Right atrium auricular region (tissue), 2 donors: ENCODE measurements at regions not wholly inside any gene's neighbourhood (a gene's known extent, or its start where the extent isn't known, plus 50 kb on each side); places are given as distances from the start of the nearest gene placed in this dataset.

Experiments used
- DNase-seq: peaks from one replicate; pipeline ENCODE4 v3.0.0-alpha.2; 2019; ENCODE audit warnings: low spot score
- H3K27ac ChIP-seq, 2 donors: fragments of 200-600 bp; sonication (generic); 1 replicate in 1 of 2; 2 replicates in 1 of 2; pipeline ENCODE4 v1.5.1; 2016 to 2019
- H3K27me3 ChIP-seq, 2 donors: fragments of 200-600 bp; sonication (generic); one replicate each; pipeline versions ENCODE4 v1.5.1 to v1.6.0; 2017 to 2019
- H3K36me3 ChIP-seq: fragments of 200-600 bp; sonication (generic); one replicate; pipeline ENCODE4 v1.5.1; 2016
- H3K4me1 ChIP-seq, 2 donors: fragments of 200-600 bp; sonication (generic); one replicate each; pipeline versions ENCODE4 v1.5.1 to v1.6.0; 2017 to 2019
- H3K4me3 ChIP-seq, 2 donors: fragments of 200-600 bp; sonication (generic); 1 replicate in 1 of 2; 2 replicates in 1 of 2; pipeline ENCODE4 v1.5.1; 2017 to 2019; ENCODE audit warnings: mild to moderate bottlenecking in 1 of 2, moderate library complexity in 1 of 2
- H3K9me3 ChIP-seq, 2 donors: fragments of 200-600 bp; sonication (generic); one replicate each; pipeline ENCODE4 v1.5.1; 2019
- TF ChIP-seq, protein P1 (sequence below), 2 donors: fragments of 200-600 bp; sonication (generic); IDR thresholded peaks; one replicate each; pipeline ENCODE4 v1.5.1; 2019; ENCODE audit warnings: antibody characterized with exemption in 2 of 2

DNA sequence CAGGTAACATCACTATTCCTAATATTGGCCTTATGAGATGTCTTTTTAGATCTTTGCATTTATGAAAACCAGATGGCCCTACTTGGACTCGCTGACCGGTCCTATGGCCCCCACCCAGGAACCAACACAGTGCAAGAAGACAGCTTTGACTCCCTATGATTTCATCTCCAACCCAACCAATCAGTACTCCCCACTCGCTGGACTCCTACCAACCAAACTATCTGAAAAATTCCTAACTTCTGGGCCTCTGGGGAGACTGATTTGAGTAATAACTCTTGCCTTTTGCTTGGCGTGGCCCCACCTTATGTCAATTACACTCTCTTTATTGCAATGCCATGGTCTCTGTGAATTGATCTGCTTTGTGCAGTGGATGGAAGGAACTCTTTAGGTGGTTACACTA is 828.9 kb downstream of the CDH11 start:
- no peak for DNase-seq
- no peaks in the 10 kb centered on the region for H3K9me3 ChIP-seq
- H3K27me3 ChIP-seq = no peaks in the 10 kb centered on the region
- no peaks in the 10 kb centered on the region for H3K4me1 ChIP-seq
- TF ChIP-seq, protein P1, sequence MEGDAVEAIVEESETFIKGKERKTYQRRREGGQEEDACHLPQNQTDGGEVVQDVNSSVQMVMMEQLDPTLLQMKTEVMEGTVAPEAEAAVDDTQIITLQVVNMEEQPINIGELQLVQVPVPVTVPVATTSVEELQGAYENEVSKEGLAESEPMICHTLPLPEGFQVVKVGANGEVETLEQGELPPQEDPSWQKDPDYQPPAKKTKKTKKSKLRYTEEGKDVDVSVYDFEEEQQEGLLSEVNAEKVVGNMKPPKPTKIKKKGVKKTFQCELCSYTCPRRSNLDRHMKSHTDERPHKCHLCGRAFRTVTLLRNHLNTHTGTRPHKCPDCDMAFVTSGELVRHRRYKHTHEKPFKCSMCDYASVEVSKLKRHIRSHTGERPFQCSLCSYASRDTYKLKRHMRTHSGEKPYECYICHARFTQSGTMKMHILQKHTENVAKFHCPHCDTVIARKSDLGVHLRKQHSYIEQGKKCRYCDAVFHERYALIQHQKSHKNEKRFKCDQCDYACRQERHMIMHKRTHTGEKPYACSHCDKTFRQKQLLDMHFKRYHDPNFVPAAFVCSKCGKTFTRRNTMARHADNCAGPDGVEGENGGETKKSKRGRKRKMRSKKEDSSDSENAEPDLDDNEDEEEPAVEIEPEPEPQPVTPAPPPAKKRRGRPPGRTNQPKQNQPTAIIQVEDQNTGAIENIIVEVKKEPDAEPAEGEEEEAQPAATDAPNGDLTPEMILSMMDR (IDR thresholded peaks at IDR 0.05) = no peak
- H3K36me3 ChIP-seq = no peaks in the 10 kb centered on the region
- no peak overlapping the region for H3K4me3 ChIP-seq
- H3K27ac ChIP-seq = no peak overlapping the region

- Histone ChIP-seq H3K27me3 (no peaks in the 10 kb centered on the region), H3K36me3 (no peaks in the 10 kb centered on the region), H3K27ac (no peak overlapping the region), H3K4me1 (no peaks in the 10 kb centered on the region), H3K9me3 (no peaks in the 10 kb centered on the region), H3K4me3 (no peak overlapping the region)
- TF ChIP-seq, protein P1 (IDR thresholded peaks at IDR 0.05) = no peak
- DNase-seq = no peak
Observed at GRCh38 chr16:64292161-64292560, 829.7 kb downstream of the CDH11 start.

DNA sequence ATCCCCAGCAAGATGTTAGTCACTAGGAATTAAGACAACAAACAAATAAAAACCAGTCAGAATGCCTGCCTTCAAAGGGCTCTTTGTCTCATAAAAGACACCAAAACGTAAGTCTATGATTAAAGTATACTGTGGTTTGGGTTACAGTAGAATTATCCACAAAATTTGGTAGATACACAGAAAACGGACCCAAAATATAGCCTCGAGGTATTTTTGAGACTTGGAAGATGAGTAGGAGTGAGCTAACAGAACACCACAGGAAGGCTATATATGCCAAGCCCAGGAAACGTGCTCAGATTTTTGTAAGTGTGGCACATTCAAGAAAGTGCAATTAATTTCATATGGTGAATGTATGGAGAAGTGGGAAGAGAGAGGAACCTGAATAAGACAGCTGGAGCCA is 831.4 kb downstream of the CDH11 start:
- Histone ChIP-seq H3K36me3 (no peaks in the 10 kb centered on the region), H3K27ac (no peak overlapping the region), H3K9me3 (no peaks in the 10 kb centered on the region), H3K27me3 (no peaks in the 10 kb centered on the region), H3K4me1 (no peaks in the 10 kb centered on the region), H3K4me3 (no peak overlapping the region)
- no peak for DNase-seq
- TF ChIP-seq, protein P1 (IDR thresholded peaks at IDR 0.05) = no peak

DNA sequence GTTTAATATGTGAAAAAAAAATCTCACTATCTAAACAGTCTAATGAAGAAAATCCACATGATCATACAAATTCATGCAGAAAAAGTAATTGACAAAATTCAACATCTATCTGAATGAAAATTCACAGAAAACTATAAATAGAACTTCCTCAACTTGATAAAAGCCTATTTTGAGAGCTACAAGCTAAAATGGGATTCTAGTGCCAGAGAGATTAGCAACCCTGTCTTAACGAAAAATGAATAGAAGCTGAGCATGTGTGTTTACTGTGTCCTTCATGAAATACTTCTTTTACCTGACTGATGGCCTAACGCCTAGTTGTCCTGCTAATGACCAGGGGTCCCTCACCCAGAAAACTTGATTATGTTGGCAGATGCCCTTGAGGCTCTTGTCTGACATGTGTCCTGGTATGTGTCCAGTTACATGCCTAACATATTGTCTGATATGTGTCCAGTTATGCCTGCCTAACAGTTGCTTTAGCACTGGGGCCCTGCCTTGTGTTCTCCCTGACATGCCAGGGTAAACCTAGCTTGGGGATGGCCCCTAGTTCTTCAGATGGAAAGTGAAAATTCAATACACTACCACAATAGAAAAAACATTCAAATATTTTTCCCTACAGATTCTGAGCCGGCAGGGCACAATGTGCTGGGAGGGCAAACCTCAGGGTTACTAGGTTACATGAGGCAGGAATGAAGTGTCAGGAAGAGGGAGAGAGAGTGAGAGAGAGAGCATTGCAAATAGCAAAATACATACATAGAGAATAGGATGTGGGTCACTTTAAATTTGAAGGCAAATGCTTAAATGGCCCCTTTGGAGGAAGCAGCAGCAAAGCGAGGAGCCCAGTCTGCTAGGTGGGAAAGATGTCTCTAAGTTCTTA is 834.0 kb downstream of the CDH11 start:
- Histone ChIP-seq H3K4me3 (no peak overlapping the region), H3K27me3 (no peaks in the 10 kb centered on the region), H3K9me3 (no peaks in the 10 kb centered on the region), H3K27ac (peak overlapping the region; percentile 14 to 73), H3K36me3 (no peaks in the 10 kb centered on the region), H3K4me1 (no peaks in the 10 kb centered on the region)
- no peak for DNase-seq
- TF ChIP-seq, protein P1 (IDR thresholded peaks at IDR 0.05) = no peak

DNA sequence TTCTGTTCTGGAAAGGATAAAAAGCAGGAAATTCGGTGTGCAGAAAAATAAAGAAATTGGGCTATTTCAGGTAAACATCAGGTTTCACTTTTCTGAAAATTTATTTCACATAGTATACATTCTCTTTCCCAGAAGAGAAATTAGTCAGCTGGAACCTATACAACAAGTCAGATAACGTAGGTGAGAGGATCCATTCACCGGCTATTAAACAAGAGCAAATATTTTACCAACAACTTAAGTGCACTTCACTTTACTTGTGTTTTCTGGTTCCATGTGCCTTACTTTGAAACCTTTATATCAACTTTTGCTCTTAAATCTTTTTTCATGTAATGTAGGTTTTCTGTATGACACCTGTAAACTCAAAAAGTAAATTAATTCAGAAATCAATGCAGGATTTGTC is 839.7 kb downstream of the CDH11 start:
- no peaks in the 10 kb centered on the region for H3K4me1 ChIP-seq
- H3K27ac ChIP-seq = no peak overlapping the region
- DNase-seq = no peak
- no peaks in the 10 kb centered on the region for H3K9me3 ChIP-seq
- TF ChIP-seq, protein P1 (IDR thresholded peaks at IDR 0.05) = no peak
- H3K27me3 ChIP-seq = no peaks in the 10 kb centered on the region
- no peaks in the 10 kb centered on the region for H3K36me3 ChIP-seq
- no peak overlapping the region for H3K4me3 ChIP-seq

GRCh38 chr16:64280317-64280716 is 841.5 kb downstream of the CDH11 start:
- DNase-seq = no peak
- TF ChIP-seq, protein P1 (IDR thresholded peaks at IDR 0.05) = no peak
- Histone ChIP-seq H3K9me3 (no peaks in the 10 kb centered on the region), H3K27me3 (no peaks in the 10 kb centered on the region), H3K4me1 (no peaks in the 10 kb centered on the region), H3K36me3 (no peaks in the 10 kb centered on the region), H3K4me3 (no peak overlapping the region), H3K27ac (no peak overlapping the region)
